Caco-2 (cell line): ENCODE measurements at regions not wholly inside any gene's neighbourhood (a gene's known extent, or its start where the extent isn't known, plus 50 kb on each side); places are given as distances from the start of the nearest gene placed in this dataset.

Experiments used
- BruUV-seq: library from RNA; stranded (reverse); fragments of 400-500 nt; replicated peaks from 2 replicates; lab custom pipeline; 2021; lab: Mats Ljungman, UMichigan
- CTCF ChIA-PET: fragments of 300-600 bp; sonication (Branson Sonifier 250); formaldehyde crosslinking; loops from one replicate; lab custom pipeline; 2022; ENCODE audit warnings: antibody characterized with exemption; lab: Charles Lee
- POLR2A ChIA-PET: fragments of 300-600 bp; sonication (Branson Sonifier 250); formaldehyde crosslinking; loops from one replicate; lab custom pipeline; 2022; ENCODE audit warnings: antibody characterized with exemption; lab: Charles Lee
- DNase-seq, 2 experiments: peaks; one replicate each; pipeline versions ENCODE4 v3.0.0 to v3.0.0-alpha.2; 2020 to 2022
- H3K27me3 ChIP-seq: replicated peaks from 2 replicates; pipeline ENCODE4 v1.6.0; 2011; ENCODE audit warnings: low read length; ENCODE audit not compliant: control insufficient read depth, insufficient read depth
- H3K36me3 ChIP-seq: 2 replicates; pipeline ENCODE4 v1.5.1; 2011; ENCODE audit warnings: low read length; ENCODE audit not compliant: control insufficient read depth, insufficient read depth
- H3K4me1 ChIP-seq: fragments of 250-450 bp; sonication (Bioruptor Pico); 2 replicates; pipeline ENCODE4 v1.5.1; 2020; ENCODE audit warnings: mild to moderate bottlenecking
- H3K4me3 ChIP-seq: 2 replicates; pipeline ENCODE4 v1.5.1; 2011; ENCODE audit warnings: low read depth, mild to moderate bottlenecking, control low read depth, low read length
- H3K9me3 ChIP-seq: fragments of 250-450 bp; sonication (Bioruptor Pico); 2 replicates; pipeline ENCODE4 v1.5.1; 2020; ENCODE audit warnings: mild to moderate bottlenecking, moderate library complexity
- H3K27ac Mint-ChIP-seq: one replicate; pipeline ENCODE4 v1.8.0; 2022; ENCODE audit warnings: mixed read lengths; ENCODE audit not compliant: unreplicated experiment
- H3K27me3 Mint-ChIP-seq: one replicate; pipeline ENCODE4 v1.8.0; 2022; ENCODE audit warnings: mixed read lengths; ENCODE audit not compliant: insufficient read depth, unreplicated experiment
- H3K36me3 Mint-ChIP-seq: one replicate; pipeline ENCODE4 v1.8.0; 2022; ENCODE audit warnings: mild to moderate bottlenecking, mixed read lengths; ENCODE audit not compliant: insufficient read depth, unreplicated experiment
- H3K4me1 Mint-ChIP-seq: one replicate; pipeline ENCODE4 v1.8.0; 2022; ENCODE audit warnings: low read depth, mixed read lengths; ENCODE audit not compliant: unreplicated experiment
- H3K4me3 Mint-ChIP-seq: one replicate; pipeline ENCODE4 v1.8.0; 2022; ENCODE audit warnings: mild to moderate bottlenecking, moderate library complexity, mixed read lengths; ENCODE audit not compliant: unreplicated experiment
- H3K9me3 Mint-ChIP-seq: one replicate; pipeline ENCODE4 v1.8.0; 2022; ENCODE audit warnings: mixed read lengths; ENCODE audit not compliant: unreplicated experiment
- CTCF ChIP-seq, 2 experiments: fragments of 200-600 bp in 1 of 2; IDR thresholded peaks; 1 replicate in 1 of 2; 2 replicates in 1 of 2; pipeline versions ENCODE4 v1.5.1 to v1.8.0; 2011 to 2022; ENCODE audit warnings: antibody characterized with exemption in 1 of 2, control low read depth in 1 of 2, inconsistent platforms in 1 of 2, low read depth in 1 of 2, low read length in 1 of 2, mild to moderate bottlenecking in 1 of 2, moderate library complexity in 1 of 2; ENCODE audit not compliant: insufficient read depth in 1 of 2, severe bottlenecking in 1 of 2, unreplicated experiment in 1 of 2
- intact Hi-C: fragments of 100-400 bp; cut with micrococcal nuclease; formaldehyde crosslinking; loops from one replicate; pipeline ENCODE4 v1.10.0; 2022; ENCODE audit not compliant: unreplicated experiment

- H3K4me1 ChIP-seq = no peaks in the 10 kb centered on the region
- intact Hi-C loops = no loop called here
- no peak for DNase-seq
- ChIA-PET CTCF (no interaction called here), POLR2A (no interaction called here)
- no peaks in the 10 kb centered on the region for H3K9me3 Mint-ChIP-seq
- TF ChIP-seq CTCF (IDR thresholded peaks at IDR 0.05; ENCODE audit: insufficient read depth in 1 of 2, low read depth in 1 of 2, low read length in 1 of 2, severe bottlenecking in 1 of 2, unreplicated experiment in 1 of 2) = no peak
- no peak overlapping the region for H3K4me3 Mint-ChIP-seq
- no TSS peak for BruUV-seq
- no peaks in the 10 kb centered on the region for H3K36me3 Mint-ChIP-seq
- no peak overlapping the region for H3K4me3 ChIP-seq
- peaks cover 33% of the 10 kb centered on the region for H3K27me3 Mint-ChIP-seq
- H3K36me3 ChIP-seq = no peaks in the 10 kb centered on the region
- peaks cover 10% of the 10 kb centered on the region for H3K4me1 Mint-ChIP-seq
- peaks cover 2% of the 10 kb centered on the region; the same call in 1 of the 2 replicates for H3K9me3 ChIP-seq
- no peak overlapping the region for H3K27ac Mint-ChIP-seq
- H3K27me3 ChIP-seq = no peaks in the 10 kb centered on the region
These were observed 476.8 kb upstream of the ADARB2 start for GRCh38 chr10:2214092-2214491.

- H3K27ac Mint-ChIP-seq = no peak overlapping the region
These were observed 475.0 kb upstream of the ADARB2 start for GRCh38 chr10:2212244-2212834.

GRCh38 chr10:2210088-2210487 is 472.8 kb upstream of the ADARB2 start:
- Histone ChIP-seq H3K27me3 (no peaks in the 10 kb centered on the region), H3K36me3 (no peaks in the 10 kb centered on the region), H3K9me3 (peaks cover 2% of the 10 kb centered on the region; the same call in 1 of the 2 replicates), H3K4me3 (no peak overlapping the region), H3K4me1 (no peaks in the 10 kb centered on the region)
- no peaks in the 10 kb centered on the region for H3K36me3 Mint-ChIP-seq
- intact Hi-C loops = no loop called here
- no peak overlapping the region for H3K4me3 Mint-ChIP-seq
- H3K27me3 Mint-ChIP-seq = peaks cover 23% of the 10 kb centered on the region
- no TSS peak for BruUV-seq
- no peak overlapping the region for H3K27ac Mint-ChIP-seq
- POLR2A ChIA-PET = no interaction called here
- TF ChIP-seq CTCF (IDR thresholded peaks at IDR 0.05; ENCODE audit: insufficient read depth in 1 of 2, low read depth in 1 of 2, low read length in 1 of 2, severe bottlenecking in 1 of 2, unreplicated experiment in 1 of 2) = no peak
- peaks cover 10% of the 10 kb centered on the region for H3K4me1 Mint-ChIP-seq
- no peak for DNase-seq
- no peaks in the 10 kb centered on the region for H3K9me3 Mint-ChIP-seq
- CTCF ChIA-PET = interaction anchor here (0.7 kb wide), 1 partner anchor 716 kb away, joined by 3 read pairs; no protein-coding TSS in a partner anchor

More at GRCh38 chr10:2212244-2212834, 475.0 kb upstream of the ADARB2 start:
- Histone ChIP-seq H3K4me1 (no peaks in the 10 kb centered on the region), H3K4me3 (no peak overlapping the region), H3K27me3 (no peaks in the 10 kb centered on the region), H3K36me3 (no peaks in the 10 kb centered on the region), H3K9me3 (peaks cover 2% of the 10 kb centered on the region; the same call in 1 of the 2 replicates)
- DNase-seq = no peak
- Mint-ChIP-seq H3K4me3 (no peak overlapping the region), H3K27me3 (peaks cover 32% of the 10 kb centered on the region), H3K9me3 (no peaks in the 10 kb centered on the region), H3K36me3 (no peaks in the 10 kb centered on the region), H3K4me1 (peaks cover 10% of the 10 kb centered on the region)
- no TSS peak for BruUV-seq
- intact Hi-C loops = no loop called here
- ChIA-PET CTCF (no interaction called here), POLR2A (no interaction called here)
- TF ChIP-seq CTCF (IDR thresholded peaks at IDR 0.05; ENCODE audit: insufficient read depth in 1 of 2, low read depth in 1 of 2, low read length in 1 of 2, severe bottlenecking in 1 of 2, unreplicated experiment in 1 of 2) = no peak
